ENCODE measurements at regions not wholly inside any gene's neighbourhood (a gene's known extent, or its start where the extent isn't known, plus 50 kb on each side); places are given as distances from the start of the nearest gene placed in this dataset.
A peak's percentile ranks its signal among the peaks of the same experiment; 100 is the strongest.

GRCh38 chr22:27153386-27153785 is 496.0 kb downstream of the MIAT start:
- DNase-seq: no peak

DNA sequence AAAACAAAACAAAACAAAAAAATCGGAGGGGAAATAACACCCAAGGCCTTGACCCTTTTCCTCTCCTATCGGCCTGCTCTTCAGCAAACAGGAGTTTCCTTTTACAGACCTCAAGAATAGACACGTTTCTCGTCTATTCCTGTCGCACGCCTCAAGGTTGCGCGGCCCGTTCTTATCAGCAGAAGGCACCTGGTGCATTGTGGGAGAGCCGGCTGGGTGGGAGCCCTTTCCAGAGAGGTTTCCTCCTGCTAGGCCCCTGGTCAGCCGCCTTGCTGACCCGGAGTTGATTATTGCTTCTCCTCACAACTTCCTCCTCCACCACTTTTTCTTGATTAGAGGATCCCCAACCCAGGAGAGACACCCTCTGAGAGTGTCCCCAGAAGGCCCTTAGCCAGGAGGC is 497.3 kb downstream of the MIAT start:
- no peak for DNase-seq

DNA sequence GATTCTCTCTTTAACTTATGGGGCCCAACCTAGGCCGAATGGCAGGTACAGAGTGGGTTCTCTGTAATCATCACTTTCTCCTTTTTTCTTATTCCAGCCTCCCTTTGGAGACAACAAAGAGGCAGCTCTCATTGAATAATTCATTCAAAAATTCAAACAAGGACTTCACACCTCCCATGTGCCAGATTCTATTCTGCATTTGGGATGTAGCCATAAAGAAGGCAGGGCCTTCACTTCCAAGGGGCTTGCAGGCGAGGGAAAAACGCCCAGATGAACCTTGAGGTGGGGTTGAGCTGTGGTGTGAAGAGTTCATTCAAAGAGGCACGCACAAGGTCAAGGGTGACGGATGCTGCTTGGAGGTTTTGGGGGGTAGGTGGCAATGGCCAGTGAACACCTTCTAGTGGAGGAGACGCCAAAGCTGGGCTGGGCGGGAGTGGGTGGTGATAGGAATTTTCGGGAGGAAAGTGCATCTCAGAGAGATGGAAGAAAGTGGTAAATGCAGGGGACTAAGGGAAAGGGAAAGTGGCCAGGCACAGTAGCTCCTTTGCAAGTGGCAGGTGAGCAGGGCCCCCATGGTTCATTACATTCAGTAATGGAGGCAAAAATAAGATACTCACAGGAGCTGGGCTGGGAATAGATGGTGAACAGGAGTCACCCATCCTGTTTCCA is 499.6 kb downstream of the MIAT start:
- DNase-seq: no peak

DNA sequence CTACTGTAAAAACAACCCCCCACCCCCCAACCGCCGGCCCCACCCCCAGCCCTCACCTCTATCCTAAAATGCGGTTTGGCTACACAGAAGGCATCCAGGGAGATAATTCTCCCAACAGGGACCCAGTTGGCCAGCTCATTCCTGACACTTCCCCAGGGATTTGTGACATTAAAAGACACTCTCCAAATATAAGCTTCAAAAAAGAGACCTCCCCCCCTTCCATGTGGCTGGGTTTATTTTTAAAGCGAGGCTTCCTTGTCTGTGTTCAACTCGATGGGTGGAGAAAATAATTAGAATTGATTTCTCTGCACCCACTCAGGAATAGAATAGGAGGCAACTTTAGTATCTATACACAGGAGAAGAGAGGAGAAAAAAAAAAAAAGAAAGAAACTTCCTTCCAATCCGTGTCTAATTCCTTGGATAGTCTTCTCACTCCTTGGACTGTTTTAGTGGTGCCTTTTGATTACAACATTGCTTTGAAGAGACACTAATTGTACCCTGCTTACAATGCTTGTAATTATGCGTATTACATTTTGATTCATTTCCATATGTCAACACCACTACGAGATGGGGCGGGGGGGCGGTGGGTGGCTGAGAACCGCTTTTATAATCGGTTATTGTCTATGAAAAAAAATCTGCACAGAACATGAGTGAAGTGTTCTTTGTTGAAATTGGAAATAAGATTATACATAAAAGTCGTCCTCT is 500.4 kb downstream of the MIAT start:
- no peak for DNase-seq

- no peak for DNase-seq
Measured at GRCh38 chr22:27159016-27159415, 501.6 kb downstream of the MIAT start.

- no peak for DNase-seq
Measured at GRCh38 chr22:27159716-27160295, 502.4 kb downstream of the MIAT start.

- no peak for DNase-seq
Measured at GRCh38 chr22:27163162-27164137, 506.1 kb downstream of the MIAT start.

GRCh38 chr22:27164781-27165503 is 507.6 kb downstream of the MIAT start:
- DNase-seq: no peak

DNA sequence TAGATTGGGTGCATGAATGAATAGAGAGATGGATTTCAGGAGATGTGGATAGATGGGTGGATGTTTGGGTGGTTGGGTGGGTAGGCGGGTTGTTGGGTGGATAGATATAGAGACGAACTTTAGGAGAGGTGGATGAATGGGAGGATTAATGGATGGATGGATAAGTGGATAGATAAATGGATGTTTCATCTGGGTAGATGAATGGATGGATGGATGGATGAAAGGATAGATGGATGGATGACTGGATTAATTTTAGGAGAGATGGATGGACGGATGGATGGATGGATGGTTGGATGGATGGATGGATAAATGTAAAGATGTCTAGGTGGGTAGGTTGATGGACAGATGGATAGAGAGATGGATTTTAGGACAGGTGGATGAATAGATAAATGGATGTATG is 511.3 kb downstream of the MIAT start:
- DNase-seq: no peak

- DNase-seq: peak; percentile 58
Measured at GRCh38 chr22:27170491-27170890, 513.1 kb downstream of the MIAT start.

DNA sequence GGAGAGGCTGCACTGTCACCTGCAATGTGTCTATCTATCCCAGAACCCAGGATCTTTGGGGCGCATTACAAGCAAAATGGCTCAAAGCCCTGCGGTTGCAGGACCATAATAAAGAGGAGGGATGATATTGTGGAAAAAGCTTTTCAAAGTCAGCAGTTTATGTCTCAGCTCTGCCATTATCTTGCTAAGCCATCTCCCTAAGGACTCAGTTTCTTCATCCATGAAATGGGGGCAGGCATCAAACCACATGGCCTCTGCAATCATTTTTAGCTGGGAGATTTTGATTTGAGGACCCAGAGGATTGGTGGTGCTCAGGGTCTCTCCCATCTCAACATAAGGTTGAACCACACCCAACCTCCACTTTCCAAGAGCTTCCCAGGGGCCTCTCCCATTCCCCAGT is 513.8 kb downstream of the MIAT start:
- no peak for DNase-seq

- DNase-seq: no peak
Measured at GRCh38 chr22:27173530-27173929, 516.1 kb downstream of the MIAT start.

GRCh38 chr22:27175021-27175838 is 517.8 kb downstream of the MIAT start:
- no peak for DNase-seq

GRCh38 chr22:27175974-27176373 is 518.6 kb downstream of the MIAT start:
- no peak for DNase-seq

- DNase-seq: no peak
Measured at GRCh38 chr22:27179161-27179560, 521.8 kb downstream of the MIAT start.

GRCh38 chr22:27181537-27181936 is 524.1 kb downstream of the MIAT start:
- no peak for DNase-seq

GRCh38 chr22:27183474-27183873 is 526.1 kb downstream of the MIAT start:
- DNase-seq: no peak

DNA sequence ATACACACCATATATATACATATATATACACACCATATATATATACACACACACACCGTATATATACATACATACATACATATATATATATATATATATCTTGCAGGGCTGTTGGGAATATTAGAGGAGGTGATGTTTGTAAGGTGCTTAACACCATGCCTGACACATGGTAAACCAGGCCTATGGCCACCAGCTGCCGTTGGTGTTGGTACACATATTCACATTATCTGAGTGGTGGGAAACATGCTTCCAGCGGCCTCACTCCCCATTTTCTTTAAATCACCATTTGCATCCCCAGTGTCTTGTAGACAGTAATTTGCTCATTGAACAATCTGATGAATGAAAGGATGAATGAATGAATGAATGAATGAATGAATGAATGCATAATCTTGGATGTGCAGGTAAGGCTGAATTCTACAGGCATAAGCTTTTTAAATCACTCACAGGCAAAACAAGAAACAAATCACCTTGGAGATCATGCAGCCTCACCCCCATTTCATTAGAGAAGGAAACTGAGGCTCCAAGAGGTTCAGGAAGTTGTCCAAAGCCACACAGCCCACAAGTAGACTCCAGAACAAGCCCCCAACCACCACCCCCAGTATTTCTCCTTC is 527.8 kb downstream of the MIAT start:
- no peak for DNase-seq

DNA sequence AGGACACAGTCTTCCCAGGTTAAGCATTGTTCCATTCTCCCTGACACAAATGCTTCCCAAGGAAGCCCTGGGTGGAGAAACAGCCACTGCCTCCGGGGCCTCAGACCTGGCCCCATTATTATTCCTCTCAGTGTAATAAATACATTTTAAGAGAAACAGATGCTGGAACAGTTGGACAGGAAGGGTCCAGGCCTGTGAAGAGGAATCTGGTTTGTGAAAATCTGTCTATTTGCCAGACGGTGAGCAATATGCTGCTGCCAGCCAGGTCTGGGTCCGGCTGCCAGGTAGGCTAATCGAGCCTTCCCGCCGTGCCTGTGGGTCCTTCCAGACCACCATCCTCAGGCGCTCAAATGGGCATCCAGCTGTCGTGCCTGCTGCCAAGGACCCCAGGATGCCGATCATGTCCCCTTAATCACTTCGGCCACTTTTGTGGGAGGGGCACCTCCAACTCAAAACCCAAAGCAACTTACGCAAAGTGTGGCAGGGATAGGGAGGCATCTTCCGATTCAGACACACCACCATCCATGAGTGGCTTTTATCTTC is 528.4 kb downstream of the MIAT start:
- no peak for DNase-seq

- no peak for DNase-seq
Measured at GRCh38 chr22:27186643-27187042, 529.3 kb downstream of the MIAT start.
